DOHH2 (cell line): ENCODE measurements at regions not wholly inside any gene's neighbourhood (a gene's known extent, or its start where the extent isn't known, plus 50 kb on each side); places are given as distances from the start of the nearest gene placed in this dataset.

Source experiments
- H3F3A ChIP-seq: fragments of 200-600 bp; sonication (generic), shearing (Covaris generic); 2 replicates; pipeline ENCODE4 v1.6.0; 2016; ENCODE audit warnings: antibody characterized with exemption, mild to moderate bottlenecking; ENCODE audit not compliant: control insufficient read depth, insufficient read depth
- H3K27ac ChIP-seq: fragments of 200-600 bp; sonication (generic); 2 replicates; pipeline ENCODE4 v1.5.1; 2014; ENCODE audit warnings: low read depth, mild to moderate bottlenecking, low read length, moderate library complexity
- H3K27me3 ChIP-seq: fragments of 200-600 bp; sonication (generic); 2 replicates; pipeline ENCODE4 v1.6.1; 2014; ENCODE audit warnings: mild to moderate bottlenecking, low read length, mixed read lengths; ENCODE audit not compliant: control insufficient read depth
- H3K36me3 ChIP-seq: fragments of 200-600 bp; sonication (generic); 2 replicates; pipeline ENCODE4 v1.6.1; 2014; ENCODE audit warnings: mild to moderate bottlenecking, low read length, moderate library complexity, mixed read lengths; ENCODE audit not compliant: control insufficient read depth
- H3K4me1 ChIP-seq: fragments of 200-600 bp; sonication (generic); 2 replicates; pipeline ENCODE4 v1.6.1; 2014; ENCODE audit warnings: mild to moderate bottlenecking, low read length, mixed read lengths; ENCODE audit not compliant: control insufficient read depth
- H3K4me2 ChIP-seq: fragments of 200-600 bp; sonication (generic); 2 replicates; pipeline ENCODE4 v1.6.0; 2014; ENCODE audit warnings: mild to moderate bottlenecking, low read length, moderate library complexity
- H3K4me3 ChIP-seq: fragments of 200-600 bp; sonication (generic); 2 replicates; pipeline ENCODE4 v1.5.1; 2014; ENCODE audit warnings: mild to moderate bottlenecking, low read length, mixed read lengths
- H3K79me2 ChIP-seq: fragments of 200-600 bp; sonication (generic); 2 replicates; pipeline ENCODE4 v1.6.1; 2014; ENCODE audit warnings: mild to moderate bottlenecking, low read length, mixed read lengths; ENCODE audit not compliant: control insufficient read depth
- H3K9me2 ChIP-seq: fragments of 200-600 bp; sonication (generic); replicated peaks from 2 replicates; pipeline ENCODE4 v1.6.1; 2014; ENCODE audit warnings: mild to moderate bottlenecking, low read length, mixed read lengths; ENCODE audit not compliant: control insufficient read depth
- H3K9me3 ChIP-seq: fragments of 200-600 bp; sonication (generic); 2 replicates; pipeline ENCODE4 v1.6.1; 2014; ENCODE audit warnings: antibody characterized with exemption, low read length, mixed read lengths; ENCODE audit not compliant: control insufficient read depth, insufficient read depth
- H4K20me1 ChIP-seq: fragments of 200-600 bp; sonication (generic); 2 replicates; pipeline ENCODE4 v1.6.0; 2014; ENCODE audit warnings: low read depth, mild to moderate bottlenecking, antibody characterized with exemption, low read length, moderate library complexity; ENCODE audit not compliant: control insufficient read depth, insufficient read depth
- EZH2phosphoT487 ChIP-seq: fragments of 200-600 bp; sonication (generic); IDR thresholded peaks from 2 replicates; pipeline ENCODE4 v1.6.1; 2017; ENCODE audit warnings: borderline replicate concordance, mild to moderate bottlenecking, antibody characterized with exemption, low read length, moderate library complexity, mixed read lengths
- TF ChIP-seq, protein P1 (sequence below): fragments of 200-600 bp; sonication (generic); IDR thresholded peaks from one replicate; pipeline ENCODE4 v1.5.1; 2014; ENCODE audit warnings: antibody characterized with exemption, mild to moderate bottlenecking, low read depth, low read length; ENCODE audit not compliant: poor library complexity, severe bottlenecking

DNA sequence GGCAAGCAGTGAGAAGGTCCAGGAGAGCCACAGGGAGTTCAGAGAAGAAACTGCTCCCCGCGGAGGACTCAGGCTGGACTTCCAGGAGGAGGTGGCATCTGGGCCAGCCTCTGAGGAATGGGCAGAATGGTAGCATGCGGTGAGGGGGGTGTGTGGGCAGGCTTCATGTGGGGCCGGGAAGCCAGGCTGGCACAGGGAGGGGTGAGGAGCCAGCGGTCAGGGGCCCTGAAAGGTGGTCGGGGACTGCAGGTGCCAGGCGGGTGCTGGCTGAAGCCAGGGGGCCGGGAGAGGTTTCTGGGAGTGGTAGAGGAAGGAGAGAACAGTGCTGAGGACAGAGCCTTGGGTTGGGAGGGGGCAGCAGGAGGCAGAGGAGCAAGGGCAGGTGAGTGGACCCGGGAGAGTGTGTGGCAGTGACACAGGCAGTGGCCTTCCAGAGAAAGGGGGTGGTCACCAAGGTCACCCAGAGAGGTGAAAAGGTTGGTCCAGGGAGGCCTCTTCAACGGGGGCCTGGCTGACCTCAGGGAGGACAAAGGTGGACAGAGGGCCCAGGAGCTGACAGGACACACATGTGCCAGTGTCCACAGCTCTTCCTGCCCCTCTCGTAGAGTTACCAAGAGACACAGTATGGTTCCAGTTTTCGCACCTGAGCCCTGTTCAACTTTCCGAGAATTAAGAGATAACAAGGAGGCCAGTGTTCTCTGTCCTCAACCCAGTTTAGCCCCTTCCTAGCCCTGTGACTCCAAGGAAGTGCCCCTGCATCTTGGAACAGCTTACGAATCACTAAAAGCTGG is 101.2 kb upstream of the ASB18 start:
- no peaks in the 10 kb centered on the region for H3K9me3 ChIP-seq
- no peaks in the 10 kb centered on the region for H3K79me2 ChIP-seq
- no peak overlapping the region for H3K4me2 ChIP-seq
- H3K27ac ChIP-seq = no peak overlapping the region
- H3K36me3 ChIP-seq = no peaks in the 10 kb centered on the region
- H3F3A ChIP-seq = no peaks in the 10 kb centered on the region
- H3K4me1 ChIP-seq = no peaks in the 10 kb centered on the region
- TF ChIP-seq, protein P1, sequence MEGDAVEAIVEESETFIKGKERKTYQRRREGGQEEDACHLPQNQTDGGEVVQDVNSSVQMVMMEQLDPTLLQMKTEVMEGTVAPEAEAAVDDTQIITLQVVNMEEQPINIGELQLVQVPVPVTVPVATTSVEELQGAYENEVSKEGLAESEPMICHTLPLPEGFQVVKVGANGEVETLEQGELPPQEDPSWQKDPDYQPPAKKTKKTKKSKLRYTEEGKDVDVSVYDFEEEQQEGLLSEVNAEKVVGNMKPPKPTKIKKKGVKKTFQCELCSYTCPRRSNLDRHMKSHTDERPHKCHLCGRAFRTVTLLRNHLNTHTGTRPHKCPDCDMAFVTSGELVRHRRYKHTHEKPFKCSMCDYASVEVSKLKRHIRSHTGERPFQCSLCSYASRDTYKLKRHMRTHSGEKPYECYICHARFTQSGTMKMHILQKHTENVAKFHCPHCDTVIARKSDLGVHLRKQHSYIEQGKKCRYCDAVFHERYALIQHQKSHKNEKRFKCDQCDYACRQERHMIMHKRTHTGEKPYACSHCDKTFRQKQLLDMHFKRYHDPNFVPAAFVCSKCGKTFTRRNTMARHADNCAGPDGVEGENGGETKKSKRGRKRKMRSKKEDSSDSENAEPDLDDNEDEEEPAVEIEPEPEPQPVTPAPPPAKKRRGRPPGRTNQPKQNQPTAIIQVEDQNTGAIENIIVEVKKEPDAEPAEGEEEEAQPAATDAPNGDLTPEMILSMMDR = no peak
- TF ChIP-seq EZH2phosphoT487 = no peak
- H4K20me1 ChIP-seq = no peaks in the 10 kb centered on the region
- no peaks in the 10 kb centered on the region for H3K9me2 ChIP-seq
- H3K4me3 ChIP-seq = no peak overlapping the region
- peaks cover 3% of the 10 kb centered on the region; the same call in 1 of the 2 replicates for H3K27me3 ChIP-seq

- Histone ChIP-seq H3K27me3 (peaks cover 3% of the 10 kb centered on the region; the same call in 1 of the 2 replicates), H3K4me1 (no peaks in the 10 kb centered on the region), H3K4me2 (no peak overlapping the region), H3F3A (no peaks in the 10 kb centered on the region), H3K9me2 (no peaks in the 10 kb centered on the region), H4K20me1 (no peaks in the 10 kb centered on the region), H3K27ac (no peak overlapping the region), H3K79me2 (no peaks in the 10 kb centered on the region), H3K9me3 (no peaks in the 10 kb centered on the region), H3K36me3 (no peaks in the 10 kb centered on the region), H3K4me3 (no peak overlapping the region)
- TF ChIP-seq, protein P1 = no peak
- TF ChIP-seq EZH2phosphoT487 = no peak
Observed at GRCh38 chr2:236366049-236366387, 101.8 kb upstream of the ASB18 start.

GRCh38 chr2:236366397-236366796 is 102.2 kb upstream of the ASB18 start:
- Histone ChIP-seq H4K20me1 (no peaks in the 10 kb centered on the region), H3K27me3 (peaks cover 3% of the 10 kb centered on the region; the same call in 1 of the 2 replicates), H3F3A (no peaks in the 10 kb centered on the region), H3K79me2 (no peaks in the 10 kb centered on the region), H3K4me1 (no peaks in the 10 kb centered on the region), H3K9me3 (no peaks in the 10 kb centered on the region), H3K27ac (no peak overlapping the region), H3K4me3 (no peak overlapping the region), H3K9me2 (no peaks in the 10 kb centered on the region), H3K4me2 (no peak overlapping the region), H3K36me3 (no peaks in the 10 kb centered on the region)
- TF ChIP-seq, protein P1 = no peak
- TF ChIP-seq EZH2phosphoT487 = no peak
